Prostate gland (tissue), 2 donors: ENCODE measurements at regions not wholly inside any gene's neighbourhood (a gene's known extent, or its start where the extent isn't known, plus 50 kb on each side); places are given as distances from the start of the nearest gene placed in this dataset.

Experiments
- POLR2A ChIP-seq: fragments of 450-650 bp; IDR thresholded peaks from one replicate; pipeline ENCODE4 v1.6.1; 2016; ENCODE audit warnings: antibody characterized with exemption, mild to moderate bottlenecking
- POLR2AphosphoS5 ChIP-seq: sonication (generic); formaldehyde crosslinking; IDR thresholded peaks from one replicate; pipeline ENCODE4 v1.6.1; 2017; ENCODE audit warnings: antibody characterized with exemption
- TF ChIP-seq, protein P1 (sequence below), 4 experiments: fragments of 200-600 bp in 2 of 4; fragments of 450-650 bp in 2 of 4; sonication (generic) in 2 of 4; IDR thresholded peaks; 1 replicate in 3 of 4; 2 replicates in 1 of 4; pipeline ENCODE4 v1.5.1; 2016 to 2019; ENCODE audit warnings: antibody characterized with exemption in 4 of 4, mild to moderate bottlenecking in 2 of 4, moderate library complexity in 2 of 4

DNA sequence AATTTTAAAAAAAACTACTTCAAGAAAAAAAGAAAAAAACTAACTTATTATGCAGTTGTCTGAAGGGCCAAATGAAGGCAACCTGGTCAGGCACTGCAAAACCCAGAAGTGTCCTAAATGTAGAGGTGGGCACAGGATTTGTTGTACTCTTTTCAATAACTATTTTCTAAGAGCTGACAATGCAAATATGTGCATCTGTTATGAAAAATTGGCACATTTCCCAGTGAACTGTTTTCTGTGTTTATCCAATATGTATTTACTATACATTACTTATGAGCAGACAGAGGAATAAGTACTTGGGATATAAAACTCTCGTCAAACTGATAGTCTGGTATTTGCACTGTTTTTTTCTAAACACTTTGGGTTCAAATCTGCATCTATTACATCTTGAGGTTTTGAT, 188.0 kb upstream of the C21orf91 start:
- TF ChIP-seq POLR2AphosphoS5 (no peak), POLR2A (no peak)
- TF ChIP-seq, protein P1, sequence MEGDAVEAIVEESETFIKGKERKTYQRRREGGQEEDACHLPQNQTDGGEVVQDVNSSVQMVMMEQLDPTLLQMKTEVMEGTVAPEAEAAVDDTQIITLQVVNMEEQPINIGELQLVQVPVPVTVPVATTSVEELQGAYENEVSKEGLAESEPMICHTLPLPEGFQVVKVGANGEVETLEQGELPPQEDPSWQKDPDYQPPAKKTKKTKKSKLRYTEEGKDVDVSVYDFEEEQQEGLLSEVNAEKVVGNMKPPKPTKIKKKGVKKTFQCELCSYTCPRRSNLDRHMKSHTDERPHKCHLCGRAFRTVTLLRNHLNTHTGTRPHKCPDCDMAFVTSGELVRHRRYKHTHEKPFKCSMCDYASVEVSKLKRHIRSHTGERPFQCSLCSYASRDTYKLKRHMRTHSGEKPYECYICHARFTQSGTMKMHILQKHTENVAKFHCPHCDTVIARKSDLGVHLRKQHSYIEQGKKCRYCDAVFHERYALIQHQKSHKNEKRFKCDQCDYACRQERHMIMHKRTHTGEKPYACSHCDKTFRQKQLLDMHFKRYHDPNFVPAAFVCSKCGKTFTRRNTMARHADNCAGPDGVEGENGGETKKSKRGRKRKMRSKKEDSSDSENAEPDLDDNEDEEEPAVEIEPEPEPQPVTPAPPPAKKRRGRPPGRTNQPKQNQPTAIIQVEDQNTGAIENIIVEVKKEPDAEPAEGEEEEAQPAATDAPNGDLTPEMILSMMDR (IDR thresholded peaks at IDR 0.05) = no peak
